Testis (tissue), 2 donors: ENCODE measurements at regions not wholly inside any gene's neighbourhood (a gene's known extent, or its start where the extent isn't known, plus 50 kb on each side); places are given as distances from the start of the nearest gene placed in this dataset.
A peak's percentile ranks its signal among the peaks of the same experiment; 100 is the strongest.

ENCODE experiments used
- DNase-seq: peaks from one replicate; pipeline ENCODE4 v3.0.0-alpha.2; 2019
- H3K27ac ChIP-seq, 2 donors: fragments of 200-600 bp; sonication (generic); one replicate each; pipeline ENCODE4 v1.5.1; 2019
- H3K27me3 ChIP-seq: fragments of 200-600 bp; sonication (generic); one replicate; pipeline ENCODE4 v1.5.1; 2019
- H3K36me3 ChIP-seq: fragments of 200-600 bp; sonication (generic); one replicate; pipeline ENCODE4 v1.5.1; 2017; ENCODE audit warnings: low read depth; ENCODE audit errors: missing control alignments
- H3K4me1 ChIP-seq: fragments of 200-600 bp; sonication (generic); one replicate; pipeline ENCODE4 v1.5.1; 2019
- H3K4me3 ChIP-seq, 2 donors: fragments of 200-600 bp; sonication (generic); one replicate each; pipeline ENCODE4 v1.5.1; 2017 to 2019
- H3K9me3 ChIP-seq: fragments of 200-600 bp; sonication (generic); one replicate; pipeline ENCODE4 v1.5.1; 2017
- CTCF ChIP-seq, 3 experiments: fragments of 450-650 bp in 2 of 3; fragments of 200-600 bp in 1 of 3; sonication (generic) in 1 of 3; IDR thresholded peaks; one replicate each; pipeline ENCODE4 v1.5.1; 2016 to 2019; ENCODE audit warnings: antibody characterized with exemption in 3 of 3, mild to moderate bottlenecking in 2 of 3, moderate library complexity in 1 of 3
- POLR2A ChIP-seq: fragments of 450-650 bp; IDR thresholded peaks from one replicate; pipeline ENCODE4 v1.6.1; 2017; ENCODE audit warnings: antibody characterized with exemption, mild to moderate bottlenecking, moderate library complexity
- WGBS, 2 donors: methylation state at CpG; one replicate each; pipeline ENCODE4 v1.1.5; 2018; 5-methylcytosine and 5-hydroxymethylcytosine counted together
- intact Hi-C: fragments of 100-400 bp; cut with DNase I; formaldehyde crosslinking; loops from one replicate; pipeline ENCODE4 v1.15.1; 2023; ENCODE audit warnings: low total_unique reads

DNA sequence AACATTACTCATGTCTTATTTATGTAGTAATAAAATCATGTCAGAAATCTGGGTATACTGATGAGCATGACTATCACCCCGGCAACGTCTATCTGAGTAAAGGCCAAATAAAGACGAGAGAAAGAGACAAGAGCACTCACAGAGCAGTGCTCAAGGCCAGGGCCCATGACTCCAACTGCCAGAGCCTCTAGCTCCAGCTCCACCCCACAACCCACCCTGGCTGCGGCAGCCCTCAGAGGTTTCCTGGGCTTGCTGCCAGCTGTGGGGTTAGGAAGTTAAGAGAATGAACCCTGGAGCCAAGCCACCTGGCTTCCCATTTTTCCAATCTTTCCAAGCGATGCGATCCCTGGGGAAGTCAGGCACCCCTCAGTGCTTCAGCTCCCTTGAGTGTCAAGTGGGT, 92.0 kb upstream of the PAX1 start:
- no peaks in the 10 kb centered on the region for H3K9me3 ChIP-seq
- H3K4me3 ChIP-seq = no peak overlapping the region
- H3K36me3 ChIP-seq = no peaks in the 10 kb centered on the region
- no peak for TF ChIP-seq CTCF (IDR thresholded peaks at IDR 0.05)
- TF ChIP-seq POLR2A = no peak
- DNase-seq = no peak
- H3K27me3 ChIP-seq = no peaks in the 10 kb centered on the region
- H3K4me1 ChIP-seq = no peaks in the 10 kb centered on the region
- WGBS, 2 donors = 25 to 29% methylated on average over 6 of the region's 6 CpGs
- H3K27ac ChIP-seq = no peak overlapping the region
- intact Hi-C loops = no loop called here

- Histone ChIP-seq H3K27ac (no peak overlapping the region), H3K4me1 (no peaks in the 10 kb centered on the region), H3K9me3 (no peaks in the 10 kb centered on the region), H3K36me3 (no peaks in the 10 kb centered on the region), H3K4me3 (no peak overlapping the region), H3K27me3 (no peaks in the 10 kb centered on the region)
- DNase-seq = no peak
- TF ChIP-seq POLR2A (no peak), CTCF (IDR thresholded peaks at IDR 0.05) (no peak)
- 75 to 86% methylated on average over 1 of the region's 1 CpG for WGBS, 2 donors
- intact Hi-C loops = no loop called here
Observed at GRCh38 chr20:21609981-21610380, 95.5 kb upstream of the PAX1 start.

DNA sequence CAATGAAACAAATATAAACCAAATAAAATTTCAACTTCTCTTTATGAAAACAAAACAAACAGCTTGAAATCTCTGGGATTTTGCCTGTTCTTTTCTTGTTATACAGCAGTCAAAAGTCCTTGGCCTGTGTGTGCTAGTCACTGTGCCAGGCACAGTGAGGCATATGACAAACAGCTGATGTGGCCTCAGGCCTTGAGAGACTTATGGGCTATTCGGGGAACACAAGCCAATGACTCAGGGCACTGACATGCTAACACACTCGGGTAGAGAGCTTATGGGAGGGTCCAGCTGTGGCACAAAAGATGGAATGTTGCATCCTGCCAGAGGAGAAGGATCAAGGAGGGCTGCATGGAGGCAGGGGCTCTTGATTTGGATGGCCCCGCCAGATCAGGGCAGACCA, 95.4 kb upstream of the NKX2-2 start:
- H3K36me3 ChIP-seq = no peaks in the 10 kb centered on the region
- no peaks in the 10 kb centered on the region for H3K4me1 ChIP-seq
- 52 to 79% methylated on average over 3 of the region's 3 CpGs for WGBS, 2 donors
- no peak overlapping the region for H3K27ac ChIP-seq
- intact Hi-C loops = no loop called here
- no peak for TF ChIP-seq CTCF (IDR thresholded peaks at IDR 0.05)
- no peak for TF ChIP-seq POLR2A
- no peaks in the 10 kb centered on the region for H3K9me3 ChIP-seq
- DNase-seq = no peak
- no peak overlapping the region for H3K4me3 ChIP-seq
- no peaks in the 10 kb centered on the region for H3K27me3 ChIP-seq

DNA sequence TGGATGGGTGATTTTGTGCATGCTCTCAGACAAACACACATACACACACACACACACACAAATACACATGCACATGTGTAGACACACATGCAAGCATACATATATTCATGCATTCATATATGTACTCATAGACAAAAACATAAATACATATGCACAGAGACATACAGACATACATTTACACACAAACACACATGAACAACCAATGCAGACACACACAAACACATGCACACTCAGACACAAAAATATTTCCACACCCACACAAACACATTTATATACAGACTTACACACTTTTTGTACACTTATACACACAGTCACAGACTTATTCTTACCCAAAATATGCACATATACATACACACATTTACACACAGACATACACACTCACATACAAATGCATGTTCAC, 94.9 kb upstream of the NKX2-2 start:
- Histone ChIP-seq H3K27ac (no peak overlapping the region), H3K9me3 (no peaks in the 10 kb centered on the region), H3K4me3 (no peak overlapping the region), H3K4me1 (no peaks in the 10 kb centered on the region), H3K27me3 (no peaks in the 10 kb centered on the region), H3K36me3 (no peaks in the 10 kb centered on the region)
- TF ChIP-seq CTCF (IDR thresholded peaks at IDR 0.05) (no peak), POLR2A (no peak)
- no peak for DNase-seq
- intact Hi-C loops = no loop called here

DNA sequence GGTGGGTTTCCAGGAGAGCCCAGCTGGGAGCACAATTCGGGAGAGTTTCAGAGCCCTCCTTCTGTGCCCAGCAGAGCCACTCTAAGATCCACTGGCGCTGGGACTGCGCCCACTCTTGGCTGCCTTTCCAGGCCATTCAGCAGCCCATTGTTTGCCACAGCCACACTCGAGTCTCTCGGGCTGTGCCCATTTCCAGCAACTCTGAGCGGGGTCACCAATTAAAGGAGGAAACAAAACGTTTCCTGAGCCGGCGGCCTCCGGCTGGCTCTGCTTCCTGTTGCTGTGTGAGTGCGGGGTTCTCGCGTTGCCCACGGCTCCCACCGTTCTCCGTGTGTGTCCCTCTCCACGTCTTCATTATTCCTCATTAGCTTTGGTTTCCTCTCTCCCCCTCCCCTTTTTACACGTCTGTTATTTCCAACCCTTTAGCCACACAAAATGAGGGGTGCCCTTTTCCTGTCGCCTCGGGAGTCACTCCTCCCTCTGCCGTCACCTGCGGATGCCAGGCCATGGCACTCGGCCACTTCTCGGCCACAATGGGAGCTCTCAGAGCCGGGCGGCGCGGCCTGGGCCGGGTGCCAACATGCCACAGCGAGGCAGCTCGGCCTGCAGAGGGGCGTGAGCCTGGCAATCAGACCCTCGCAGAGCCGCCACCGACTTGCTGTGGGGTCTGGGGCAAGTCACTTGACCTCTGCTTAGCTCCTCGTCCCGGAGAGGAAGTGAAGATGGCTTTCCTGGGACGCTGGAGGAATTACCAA, 94.3 kb upstream of the NKX2-2 start:
- TF ChIP-seq CTCF (IDR thresholded peaks at IDR 0.05) = no peak
- no peak for TF ChIP-seq POLR2A
- Histone ChIP-seq H3K36me3 (no peaks in the 10 kb centered on the region), H3K4me1 (no peaks in the 10 kb centered on the region), H3K9me3 (no peaks in the 10 kb centered on the region), H3K27ac (no peak overlapping the region), H3K27me3 (no peaks in the 10 kb centered on the region), H3K4me3 (peak overlapping the region in 1 of 2 donors; percentile 41)
- 47 to 59% methylated on average over 33 to 38 of the region's 38 CpGs for WGBS, 2 donors
- intact Hi-C loops = no loop called here
- no peak for DNase-seq
